ENCODE measurements at regions not wholly inside any gene's neighbourhood (a gene's known extent, or its start where the extent isn't known, plus 50 kb on each side); places are given as distances from the start of the nearest gene placed in this dataset.

GRCh38 chr4:27366104-27366823 lies 505.6 kb downstream of the STIM2 start:
- no peak overlapping the region for H4K5ac ChIP-seq (ENCODE audit: low read length)
- H3K4me1 ChIP-seq (ENCODE audit: control insufficient read depth, low read depth, low read length): no peaks in the 10 kb centered on the region
- no peaks in the 10 kb centered on the region for H3K79me2 ChIP-seq (ENCODE audit: control insufficient read depth, insufficient read depth, low read length)
- H3K18ac ChIP-seq (ENCODE audit: low read length): no peak overlapping the region
- no peaks in the 10 kb centered on the region for H3K27me3 ChIP-seq (ENCODE audit: insufficient read depth, low read length, poor library complexity)
- no peak overlapping the region for H2BK15ac ChIP-seq (replicated peaks; ENCODE audit: low read depth)
- H3K27ac ChIP-seq (ENCODE audit: low read depth, low read length): no peak overlapping the region
- H3K4me3 ChIP-seq (ENCODE audit: low read length): no peak overlapping the region
- no peak overlapping the region for H3K23ac ChIP-seq (ENCODE audit: low read length)
- no peaks in the 10 kb centered on the region for H3K36me3 ChIP-seq (ENCODE audit: control insufficient read depth, insufficient read depth, low read length)
- no peak overlapping the region for H3K9ac ChIP-seq (ENCODE audit: low read length)
- no peak overlapping the region for H2AK5ac ChIP-seq (ENCODE audit: low read length)
- H3K79me1 ChIP-seq (ENCODE audit: low read length): no peaks in the 10 kb centered on the region
- no peak for DNase-seq
- H3K56ac ChIP-seq (ENCODE audit: low read length): no peak overlapping the region
- H2BK120ac ChIP-seq (ENCODE audit: low read depth, low read length): no peak overlapping the region
- H3K4me2 ChIP-seq (ENCODE audit: low read length): no peak overlapping the region
- H3K4ac ChIP-seq (ENCODE audit: low read depth, low read length): no peak overlapping the region
- no CpG with 5 or more reads among the region's 2 CpGs for WGBS (ENCODE audit: extremely low coverage, insufficient coverage, low lambda C conversion rate)
- no peak overlapping the region for H4K8ac ChIP-seq (ENCODE audit: low read depth, low read length)
- no peak overlapping the region for H2BK5ac ChIP-seq (ENCODE audit: low read length)

- Histone ChIP-seq H3K4ac (ENCODE audit: low read depth, low read length) (no peak overlapping the region), H4K8ac (ENCODE audit: low read depth, low read length) (no peak overlapping the region), H3K18ac (ENCODE audit: low read length) (no peak overlapping the region), H3K4me1 (ENCODE audit: control insufficient read depth, low read depth, low read length) (no peaks in the 10 kb centered on the region), H3K56ac (ENCODE audit: low read length) (no peak overlapping the region), H3K23ac (ENCODE audit: low read length) (no peak overlapping the region), H3K27me3 (ENCODE audit: insufficient read depth, low read length, poor library complexity) (no peaks in the 10 kb centered on the region), H3K79me1 (ENCODE audit: low read length) (no peaks in the 10 kb centered on the region), H2BK5ac (ENCODE audit: low read length) (no peak overlapping the region), H4K5ac (ENCODE audit: low read length) (no peak overlapping the region), H2BK120ac (ENCODE audit: low read depth, low read length) (no peak overlapping the region), H3K36me3 (ENCODE audit: control insufficient read depth, insufficient read depth, low read length) (no peaks in the 10 kb centered on the region), H3K79me2 (ENCODE audit: control insufficient read depth, insufficient read depth, low read length) (no peaks in the 10 kb centered on the region), H2AK5ac (ENCODE audit: low read length) (no peak overlapping the region), H2BK15ac (replicated peaks; ENCODE audit: low read depth) (no peak overlapping the region), H3K4me2 (ENCODE audit: low read length) (no peak overlapping the region), H3K4me3 (ENCODE audit: low read length) (no peak overlapping the region), H3K27ac (ENCODE audit: low read depth, low read length) (no peak overlapping the region), H3K9ac (ENCODE audit: low read length) (no peak overlapping the region)
- no CpG with 5 or more reads among the region's 1 CpG for WGBS (ENCODE audit: extremely low coverage, insufficient coverage, low lambda C conversion rate)
- no peak for DNase-seq
Measured at GRCh38 chr4:27368781-27369180, 508.1 kb downstream of the STIM2 start.

- H3K4me2 ChIP-seq (ENCODE audit: low read length): no peak overlapping the region
- H3K9ac ChIP-seq (ENCODE audit: low read length): no peak overlapping the region
- H3K27me3 ChIP-seq (ENCODE audit: insufficient read depth, low read length, poor library complexity): no peaks in the 10 kb centered on the region
- H3K23ac ChIP-seq (ENCODE audit: low read length): no peak overlapping the region
- no peak overlapping the region for H2BK120ac ChIP-seq (ENCODE audit: low read depth, low read length)
- H2AK5ac ChIP-seq (ENCODE audit: low read length): no peak overlapping the region
- DNase-seq: no peak
- no peaks in the 10 kb centered on the region for H3K79me1 ChIP-seq (ENCODE audit: low read length)
- no peak overlapping the region for H4K5ac ChIP-seq (ENCODE audit: low read length)
- no peak overlapping the region for H3K18ac ChIP-seq (ENCODE audit: low read length)
- no peaks in the 10 kb centered on the region for H3K79me2 ChIP-seq (ENCODE audit: control insufficient read depth, insufficient read depth, low read length)
- H3K36me3 ChIP-seq (ENCODE audit: control insufficient read depth, insufficient read depth, low read length): no peaks in the 10 kb centered on the region
- no peaks in the 10 kb centered on the region for H3K4me1 ChIP-seq (ENCODE audit: control insufficient read depth, low read depth, low read length)
- no peak overlapping the region for H4K8ac ChIP-seq (ENCODE audit: low read depth, low read length)
- no peak overlapping the region for H2BK5ac ChIP-seq (ENCODE audit: low read length)
- no peak overlapping the region for H2BK15ac ChIP-seq (replicated peaks; ENCODE audit: low read depth)
- H3K4ac ChIP-seq (ENCODE audit: low read depth, low read length): no peak overlapping the region
- WGBS (ENCODE audit: extremely low coverage, insufficient coverage, low lambda C conversion rate): no CpG with 5 or more reads among the region's 4 CpGs
- no peak overlapping the region for H3K27ac ChIP-seq (ENCODE audit: low read depth, low read length)
- H3K4me3 ChIP-seq (ENCODE audit: low read length): no peak overlapping the region
- H3K56ac ChIP-seq (ENCODE audit: low read length): no peak overlapping the region
Measured at GRCh38 chr4:27381815-27382214, 521.2 kb downstream of the STIM2 start.

- WGBS (ENCODE audit: extremely low coverage, insufficient coverage, low lambda C conversion rate): no CpG with 5 or more reads among the region's 1 CpG
- H3K79me1 ChIP-seq (ENCODE audit: low read length): no peaks in the 10 kb centered on the region
- H3K4ac ChIP-seq (ENCODE audit: low read depth, low read length): no peak overlapping the region
- H3K27me3 ChIP-seq (ENCODE audit: insufficient read depth, low read length, poor library complexity): no peaks in the 10 kb centered on the region
- no peak overlapping the region for H2AK5ac ChIP-seq (ENCODE audit: low read length)
- no peak overlapping the region for H2BK120ac ChIP-seq (ENCODE audit: low read depth, low read length)
- no peak overlapping the region for H4K8ac ChIP-seq (ENCODE audit: low read depth, low read length)
- H2BK15ac ChIP-seq (replicated peaks; ENCODE audit: low read depth): no peak overlapping the region
- no peak for DNase-seq
- no peak overlapping the region for H3K9ac ChIP-seq (ENCODE audit: low read length)
- H3K4me1 ChIP-seq (ENCODE audit: control insufficient read depth, low read depth, low read length): no peaks in the 10 kb centered on the region
- H4K5ac ChIP-seq (ENCODE audit: low read length): no peak overlapping the region
- no peak overlapping the region for H3K4me2 ChIP-seq (ENCODE audit: low read length)
- H3K23ac ChIP-seq (ENCODE audit: low read length): no peak overlapping the region
- H3K36me3 ChIP-seq (ENCODE audit: control insufficient read depth, insufficient read depth, low read length): no peaks in the 10 kb centered on the region
- H3K4me3 ChIP-seq (ENCODE audit: low read length): no peak overlapping the region
- H3K27ac ChIP-seq (ENCODE audit: low read depth, low read length): no peak overlapping the region
- no peak overlapping the region for H3K56ac ChIP-seq (ENCODE audit: low read length)
- H3K79me2 ChIP-seq (ENCODE audit: control insufficient read depth, insufficient read depth, low read length): no peaks in the 10 kb centered on the region
- H2BK5ac ChIP-seq (ENCODE audit: low read length): no peak overlapping the region
- H3K18ac ChIP-seq (ENCODE audit: low read length): no peak overlapping the region
Measured at GRCh38 chr4:27387711-27388110, 527.1 kb downstream of the STIM2 start.

GRCh38 chr4:27397886-27398285 lies 537.2 kb downstream of the STIM2 start:
- Histone ChIP-seq H4K5ac (ENCODE audit: low read length) (no peak overlapping the region), H2BK15ac (replicated peaks; ENCODE audit: low read depth) (no peak overlapping the region), H3K4me1 (ENCODE audit: control insufficient read depth, low read depth, low read length) (no peaks in the 10 kb centered on the region), H3K36me3 (ENCODE audit: control insufficient read depth, insufficient read depth, low read length) (no peaks in the 10 kb centered on the region), H3K18ac (ENCODE audit: low read length) (no peak overlapping the region), H3K79me2 (ENCODE audit: control insufficient read depth, insufficient read depth, low read length) (no peaks in the 10 kb centered on the region), H2BK5ac (ENCODE audit: low read length) (no peak overlapping the region), H3K9ac (ENCODE audit: low read length) (no peak overlapping the region), H3K56ac (ENCODE audit: low read length) (no peak overlapping the region), H3K27me3 (ENCODE audit: insufficient read depth, low read length, poor library complexity) (no peaks in the 10 kb centered on the region), H2AK5ac (ENCODE audit: low read length) (no peak overlapping the region), H3K4ac (ENCODE audit: low read depth, low read length) (no peak overlapping the region), H4K8ac (ENCODE audit: low read depth, low read length) (no peak overlapping the region), H3K79me1 (ENCODE audit: low read length) (no peaks in the 10 kb centered on the region), H3K27ac (ENCODE audit: low read depth, low read length) (no peak overlapping the region), H2BK120ac (ENCODE audit: low read depth, low read length) (no peak overlapping the region), H3K4me2 (ENCODE audit: low read length) (no peak overlapping the region), H3K4me3 (ENCODE audit: low read length) (no peak overlapping the region), H3K23ac (ENCODE audit: low read length) (no peak overlapping the region)
- no CpG with 5 or more reads among the region's 1 CpG for WGBS (ENCODE audit: extremely low coverage, insufficient coverage, low lambda C conversion rate)
- DNase-seq: no peak

Measured in mesendoderm (in vitro differentiated cells).